ENCODE measurements at regions not wholly inside any gene's neighbourhood (a gene's known extent, or its start where the extent isn't known, plus 50 kb on each side); places are given as distances from the start of the nearest gene placed in this dataset.
"Not testable (repeated sequence)": the region's sequence is repeated elsewhere in the genome, so short reads cannot be mapped to it uniquely, and the experiment has no call there.

DNA sequence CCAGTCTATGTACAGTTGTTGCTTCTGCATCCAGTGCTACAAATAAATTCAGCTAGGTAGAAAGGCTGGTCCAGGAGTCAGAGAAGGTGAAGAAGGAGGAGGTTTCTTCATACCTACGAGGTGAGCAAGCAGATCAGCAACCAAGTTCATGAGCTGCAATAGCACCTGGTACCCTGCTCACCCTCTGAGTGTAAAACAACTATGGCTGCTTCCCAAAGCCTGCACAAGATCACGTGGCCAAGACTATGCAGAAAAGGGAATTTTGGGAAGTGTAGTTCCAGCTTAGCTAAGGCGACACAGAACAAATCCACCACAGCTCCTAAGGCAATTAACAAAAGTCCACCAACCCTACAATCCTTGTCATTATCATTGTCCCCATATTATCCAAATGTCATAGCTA lies 95.9 kb upstream of the AUTS2 start:
- DNase-seq (ENCODE audit: low spot score): no peak

DNA sequence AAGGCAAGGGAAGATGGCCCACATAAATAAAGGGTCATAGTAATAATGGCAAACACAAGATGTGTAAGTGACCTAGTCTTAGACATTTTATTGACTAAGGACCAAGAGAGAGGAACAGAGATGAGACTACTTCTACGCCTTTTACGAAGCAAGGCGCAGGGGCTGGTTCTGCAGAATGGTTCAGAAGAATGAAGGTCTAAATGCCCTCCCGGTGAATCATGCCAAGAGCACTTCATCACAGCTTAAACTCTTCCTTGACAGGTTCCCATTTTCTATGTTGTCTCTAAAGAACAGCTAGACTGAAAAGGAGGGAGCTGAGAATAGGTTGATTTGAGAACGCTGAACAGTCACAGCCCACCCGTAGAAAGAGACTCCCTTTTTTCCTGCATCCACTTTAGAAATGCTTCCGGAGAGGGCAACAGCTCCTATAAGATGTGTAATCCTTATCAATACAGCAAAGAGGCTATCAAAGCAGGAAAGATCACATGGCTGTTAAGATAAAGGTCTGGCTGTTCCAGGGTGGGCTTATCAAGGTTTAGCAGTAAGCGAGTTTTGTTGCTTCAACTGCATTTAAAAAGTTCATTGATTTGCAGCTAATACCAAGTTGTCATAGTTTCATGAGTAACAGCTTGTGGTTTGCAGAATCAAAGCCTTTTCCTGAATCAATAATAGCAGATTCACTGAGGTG lies 93.4 kb upstream of the AUTS2 start:
- no peak for DNase-seq (ENCODE audit: low spot score)

DNA sequence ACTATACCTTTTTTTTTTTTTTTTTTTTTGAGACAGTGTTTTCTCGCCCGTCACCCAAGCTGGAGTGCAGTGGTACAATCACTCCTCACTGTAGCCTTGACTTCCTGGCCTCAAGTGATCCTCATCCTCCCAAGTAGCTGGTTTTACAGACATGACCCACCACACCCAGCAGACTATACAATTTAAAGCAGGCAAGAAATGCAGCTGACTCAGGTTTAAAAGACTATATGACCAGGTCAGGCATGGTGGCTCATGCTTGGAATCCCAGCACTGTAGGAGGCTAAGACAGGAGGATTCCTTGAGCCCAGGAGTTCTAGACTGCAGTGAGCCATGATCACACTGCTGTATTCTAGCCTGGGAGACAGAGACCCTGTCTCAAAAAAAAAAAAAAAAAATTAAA lies 89.5 kb upstream of the AUTS2 start:
- DNase-seq (ENCODE audit: low spot score): no peak

DNA sequence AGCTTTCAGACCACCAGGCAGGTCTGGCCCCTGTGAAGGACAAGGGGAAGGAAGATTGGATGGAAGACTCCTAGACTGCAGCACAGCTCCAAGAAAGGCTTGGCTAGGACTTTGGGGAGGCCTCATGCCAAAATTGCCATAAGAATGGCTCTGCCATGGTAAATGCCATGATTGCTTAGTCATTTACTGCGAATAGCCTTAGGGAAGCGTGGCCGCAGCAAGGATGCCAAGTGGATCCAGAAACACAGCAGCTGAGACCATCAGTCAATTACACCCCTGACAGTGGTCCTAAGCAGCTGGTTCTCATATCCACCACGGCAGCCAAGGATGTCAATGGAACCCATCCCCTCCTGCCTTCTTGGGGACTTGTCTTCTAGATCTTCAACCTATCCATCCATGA lies 88.2 kb upstream of the AUTS2 start:
- no peak for DNase-seq (ENCODE audit: low spot score)

DNA sequence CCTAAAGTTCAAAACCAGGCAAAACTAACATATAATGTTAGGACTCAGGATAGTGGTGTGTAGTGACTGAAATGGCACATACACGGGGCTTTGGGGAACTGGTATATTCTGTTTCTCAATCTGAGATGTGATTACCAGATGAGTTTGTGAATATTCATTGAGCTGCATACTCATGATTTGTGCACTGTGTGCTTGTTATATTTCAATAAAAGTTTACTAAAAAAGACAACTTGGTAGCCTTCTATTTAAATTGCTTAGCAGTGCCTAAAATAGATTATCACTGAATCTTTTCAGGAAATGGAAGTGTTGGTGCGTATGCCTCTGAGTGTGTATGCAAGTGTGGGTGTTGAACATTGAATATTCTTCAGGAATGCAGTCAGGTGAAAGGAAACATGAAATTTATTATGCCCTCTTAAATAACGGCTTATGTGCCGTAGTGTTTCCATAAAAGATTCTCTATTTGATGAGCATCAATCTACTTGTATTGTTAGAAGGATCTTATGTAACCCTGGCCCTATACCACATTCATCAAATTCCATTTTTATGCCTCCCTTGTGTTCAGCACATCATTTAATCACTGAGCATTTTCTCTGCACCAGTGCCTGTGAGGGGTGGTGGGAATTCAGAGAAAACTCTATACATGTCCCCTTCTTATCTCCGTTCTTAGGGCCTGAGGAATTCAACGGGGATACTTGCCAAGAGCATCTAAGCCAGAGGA lies 82.6 kb upstream of the AUTS2 start:
- DNase-seq (ENCODE audit: low spot score): no peak

DNA sequence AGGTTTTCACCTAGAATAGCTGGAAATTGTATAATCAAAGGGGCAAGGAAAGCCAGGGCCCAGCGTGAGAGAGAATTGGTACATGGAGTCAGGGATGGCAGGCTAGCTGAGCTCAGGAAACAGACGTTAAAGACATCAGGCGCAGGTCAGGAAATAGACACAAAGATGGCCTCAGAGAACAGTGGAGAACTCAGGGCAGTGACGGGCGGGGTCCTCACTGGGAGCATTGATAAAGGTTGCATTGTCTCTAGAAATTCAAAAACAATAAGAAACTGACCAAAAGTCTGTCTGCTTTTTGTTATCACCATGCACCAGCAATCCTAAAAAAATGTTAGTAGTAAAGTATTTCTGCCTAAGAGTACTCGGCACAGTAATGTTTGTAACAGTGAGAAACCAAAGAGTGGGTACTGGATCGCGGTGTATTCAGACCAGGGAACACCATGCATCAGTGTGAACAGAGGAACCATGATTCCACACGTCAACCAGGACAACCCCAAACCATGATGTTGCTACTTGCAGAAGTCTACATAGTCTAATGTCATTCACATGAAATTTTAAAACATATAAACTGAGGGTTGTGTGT lies 81.9 kb upstream of the AUTS2 start:
- peak; percentile 12 for DNase-seq (ENCODE audit: low spot score)

DNA sequence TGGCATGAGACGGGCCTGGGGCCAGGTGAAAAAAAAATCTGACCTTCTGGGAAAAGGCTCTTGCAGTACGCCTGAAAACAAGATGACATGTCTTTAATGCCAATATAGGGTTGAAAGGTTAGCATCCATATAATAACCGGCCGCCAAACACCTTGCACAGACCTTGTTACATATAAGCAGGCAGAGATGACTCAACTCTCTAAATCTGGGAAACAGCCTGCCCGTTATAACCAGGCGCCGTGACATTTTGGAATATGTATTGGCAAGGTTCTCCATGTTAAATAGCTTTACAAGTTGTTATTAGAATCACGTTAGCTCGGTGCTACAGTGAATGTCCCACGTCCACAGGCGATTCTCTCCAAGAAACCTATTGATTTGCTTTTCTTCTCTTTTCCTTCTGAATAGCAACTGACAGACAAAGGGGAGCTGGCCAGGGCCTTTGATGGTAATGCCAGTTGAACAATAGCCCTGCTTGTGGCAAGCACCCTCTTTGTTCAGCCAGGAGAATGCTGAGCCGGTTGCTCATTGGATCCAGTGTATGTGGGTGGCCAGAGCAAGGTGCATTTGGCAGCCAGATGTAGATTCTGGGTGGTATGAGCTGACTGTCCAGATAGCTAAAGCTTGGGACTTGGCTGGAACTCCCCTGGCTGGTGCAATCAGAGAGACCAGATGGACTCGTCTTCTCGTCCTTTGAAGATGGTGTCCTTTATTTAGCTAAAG lies 80.1 kb upstream of the AUTS2 start:
- DNase-seq (ENCODE audit: low spot score): no peak

DNA sequence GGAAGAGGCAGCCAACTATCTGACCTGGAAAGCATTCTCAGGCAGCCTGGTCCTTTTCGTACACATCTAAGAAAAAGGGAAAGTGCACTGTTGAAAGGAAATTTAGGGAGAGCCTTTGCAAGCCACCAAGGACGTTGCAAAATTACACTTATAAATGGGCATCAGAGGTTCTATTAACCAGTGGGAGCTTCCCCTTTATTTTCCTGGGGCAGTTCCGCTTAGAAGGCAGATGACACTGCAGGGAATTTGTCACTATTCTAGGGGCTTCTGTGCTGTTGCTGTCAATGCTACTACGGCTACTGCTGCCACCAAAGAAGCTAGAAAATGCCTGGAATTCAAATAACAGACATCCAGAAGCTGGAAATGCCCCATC lies 79.6 kb upstream of the AUTS2 start:
- no peak for DNase-seq (ENCODE audit: low spot score)

DNA sequence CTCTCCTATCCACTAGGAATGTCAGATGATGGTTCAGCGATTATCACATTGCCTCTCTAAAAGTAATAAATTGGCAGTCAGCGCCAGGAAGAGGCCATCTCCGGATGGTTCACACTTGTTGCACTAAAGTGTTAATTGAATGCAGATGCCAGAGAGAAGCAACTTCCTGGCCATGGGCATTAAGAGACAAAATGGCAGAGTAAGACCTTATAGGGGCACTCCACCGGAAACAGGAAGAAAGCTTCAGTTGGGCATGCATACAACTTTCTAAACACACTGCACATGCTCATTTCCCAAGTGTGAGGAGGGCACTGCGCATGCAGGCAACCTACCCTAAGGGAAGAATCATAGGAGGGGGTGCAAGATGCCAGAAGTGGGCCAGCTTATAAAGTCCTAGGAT lies 71.7 kb upstream of the AUTS2 start:
- no peak for DNase-seq (ENCODE audit: low spot score)

DNA sequence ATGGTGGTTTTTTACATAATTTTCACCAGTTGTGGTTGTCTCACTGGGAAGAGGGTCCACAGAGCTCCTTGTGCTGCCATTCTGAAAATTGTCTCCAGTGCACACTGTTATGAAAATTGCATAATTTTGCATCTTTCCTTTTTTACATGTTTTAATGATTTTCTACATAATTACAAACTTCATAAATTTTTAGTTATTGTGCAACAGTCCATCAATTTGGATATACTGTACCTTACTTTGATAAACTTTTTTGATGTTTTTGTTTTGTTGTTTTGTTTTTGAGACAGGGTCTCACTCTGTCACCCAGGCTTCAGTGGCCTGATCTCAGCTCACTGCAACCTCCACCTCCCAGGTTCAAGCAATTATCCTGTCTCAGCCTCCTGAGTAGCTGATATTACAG lies 70.6 kb upstream of the AUTS2 start:
- no peak for DNase-seq (ENCODE audit: low spot score)

DNA sequence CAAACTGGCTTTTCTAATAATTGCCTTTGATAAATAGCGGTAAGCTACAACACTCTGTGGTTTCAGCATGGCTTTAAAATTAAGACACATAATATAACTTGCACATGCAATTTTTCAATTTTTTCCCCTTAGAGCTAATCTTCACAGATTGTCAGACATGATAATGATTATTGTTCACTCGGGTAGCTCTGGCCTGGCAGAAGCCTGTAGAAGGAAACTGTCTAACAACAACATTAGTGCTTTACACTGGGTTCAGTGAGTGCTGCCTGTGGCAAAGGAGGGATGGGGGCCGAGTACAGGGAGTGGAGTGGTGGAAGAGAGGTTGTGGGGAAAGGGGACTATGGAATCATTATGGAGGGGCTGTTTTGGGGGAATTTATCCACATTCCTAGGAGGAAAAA lies 67.2 kb upstream of the AUTS2 start:
- DNase-seq (ENCODE audit: low spot score): no peak

DNA sequence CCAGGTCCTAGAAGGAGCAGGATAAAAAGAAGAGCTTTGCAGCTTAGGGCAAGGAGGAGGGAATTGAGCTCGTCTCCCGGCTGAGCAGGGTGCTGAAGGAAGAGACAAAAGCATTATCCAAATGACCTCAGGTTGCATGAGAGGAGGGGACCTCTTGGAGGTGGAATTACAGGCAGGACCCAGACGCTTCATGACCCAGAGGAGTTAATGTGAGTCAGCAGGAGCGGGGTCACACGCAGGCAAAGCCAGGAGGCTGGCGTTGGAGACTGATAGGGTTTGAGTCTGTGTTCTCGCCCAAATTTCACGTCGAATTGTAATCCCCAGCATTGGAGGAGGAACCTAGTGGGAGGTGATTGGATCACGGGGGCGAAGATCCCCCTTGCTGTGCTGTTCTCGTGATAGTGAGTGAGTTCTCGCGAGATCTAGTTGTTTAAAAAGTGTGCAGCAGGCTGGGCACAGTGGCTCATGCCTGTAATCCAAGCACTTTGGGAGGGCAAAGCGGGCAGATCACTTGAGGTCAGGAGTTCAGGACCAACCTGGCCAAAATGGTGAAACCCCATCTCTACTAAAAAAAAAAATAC lies 63.7 kb upstream of the AUTS2 start:
- DNase-seq (ENCODE audit: low spot score): no peak

DNA sequence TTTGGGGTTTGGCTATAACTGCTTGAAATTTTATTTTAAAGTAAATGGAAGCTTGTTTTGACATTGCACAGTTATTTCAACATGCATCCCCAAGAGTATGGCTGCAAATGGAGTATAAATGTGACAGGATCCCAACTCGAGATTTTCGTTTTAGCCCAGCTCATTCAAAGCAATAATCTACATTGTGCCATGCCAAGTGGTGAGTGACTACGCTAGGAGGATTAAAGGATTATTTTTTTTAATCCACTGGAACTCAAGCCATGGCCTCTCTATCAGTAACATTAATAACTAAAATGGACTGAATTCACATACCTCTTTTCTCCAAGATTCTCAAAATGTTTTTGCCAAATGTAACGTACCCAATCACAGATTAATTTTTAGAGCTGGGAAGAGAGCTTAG lies 60.6 kb upstream of the AUTS2 start:
- DNase-seq (ENCODE audit: low spot score): no peak

DNA sequence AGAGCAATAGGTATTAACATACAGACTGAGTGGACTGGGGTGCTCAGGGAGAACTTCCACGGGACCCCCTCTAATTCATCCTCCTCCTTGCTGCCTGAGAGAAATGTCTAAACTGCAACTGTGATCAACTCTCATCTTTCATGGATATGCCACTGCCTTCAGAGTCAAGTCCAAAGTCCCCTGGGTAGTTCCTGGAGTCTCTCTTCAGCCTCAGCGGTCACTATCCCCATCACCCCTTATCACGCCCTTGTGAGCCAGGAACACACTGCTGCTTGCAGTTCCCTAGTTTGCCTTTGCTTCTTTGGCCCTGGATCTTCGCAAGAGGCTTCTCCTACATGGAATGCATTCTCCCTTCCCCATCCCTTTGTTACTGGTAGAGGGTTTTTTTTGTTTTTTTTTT lies 58.7 kb upstream of the AUTS2 start:
- no peak for DNase-seq (ENCODE audit: low spot score)

DNA sequence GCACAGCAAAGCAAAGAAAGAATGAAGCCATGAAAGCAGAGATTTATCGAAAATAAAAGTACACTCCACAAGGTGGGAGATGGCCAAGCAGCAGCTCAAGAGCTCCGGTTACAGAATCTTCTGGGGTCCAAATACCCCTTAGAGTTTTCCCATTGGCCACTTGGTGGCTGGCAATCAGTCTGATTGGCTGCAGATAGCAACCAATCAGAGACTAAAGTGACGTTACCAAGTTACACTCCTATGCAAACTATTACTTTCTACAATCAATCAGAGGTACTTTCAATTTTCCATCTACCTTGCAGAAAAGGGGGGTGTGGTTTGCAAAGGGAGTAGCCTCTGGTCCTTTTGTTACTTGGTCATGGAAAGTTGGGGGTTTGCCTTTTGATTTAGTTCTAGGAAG lies 58.0 kb upstream of the AUTS2 start:
- no peak for DNase-seq (ENCODE audit: low spot score)

DNA sequence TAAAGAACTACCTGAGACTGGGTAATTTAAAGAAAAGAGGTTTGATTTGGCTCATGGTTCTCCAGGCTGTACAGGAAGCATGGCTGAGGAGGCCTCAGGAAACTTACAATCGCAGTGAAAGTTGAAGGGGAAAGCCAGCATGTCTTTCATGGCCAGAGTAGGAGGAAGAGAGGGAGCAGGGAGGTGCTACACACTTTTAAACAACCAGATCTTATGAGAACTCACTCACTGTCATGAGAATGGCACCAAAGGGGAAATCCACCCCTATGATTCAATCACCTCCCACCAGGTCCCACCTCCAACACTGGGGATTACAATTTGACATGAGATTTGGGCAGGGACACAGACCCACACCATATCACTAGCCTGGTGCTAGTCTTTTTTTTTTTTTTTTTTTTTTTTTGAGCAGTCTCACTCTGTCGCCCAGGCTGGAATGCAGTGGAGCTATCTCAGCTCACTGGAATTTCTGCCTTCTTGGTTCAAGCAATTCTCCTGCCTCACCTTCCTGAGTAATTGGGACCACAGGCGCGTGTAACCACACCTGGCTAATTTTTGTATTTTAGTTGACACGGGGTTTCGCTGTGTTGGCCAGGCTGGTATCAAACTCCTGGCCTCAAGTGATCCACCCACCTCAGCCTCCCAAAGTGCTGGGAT lies 56.4 kb upstream of the AUTS2 start:
- not testable (repeated sequence) for DNase-seq (ENCODE audit: low spot score)

DNA sequence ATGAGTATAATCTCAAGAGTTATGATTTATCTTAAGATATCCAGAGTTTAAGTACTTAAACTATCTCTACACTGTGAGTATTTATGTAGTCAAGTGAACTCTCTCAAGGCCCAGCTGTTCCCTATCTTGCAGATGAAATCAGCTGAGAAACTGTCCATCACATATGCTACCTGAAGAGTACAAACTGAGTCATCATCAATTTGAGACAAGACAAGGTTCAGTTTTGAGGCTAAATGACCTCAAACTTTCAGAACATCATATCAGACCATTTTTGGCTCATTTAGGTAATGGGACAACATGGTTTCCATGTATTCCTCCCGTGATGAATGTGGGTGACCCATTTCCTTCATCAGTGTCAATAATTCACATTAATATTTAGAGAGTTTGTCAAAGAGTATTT lies 53.1 kb upstream of the AUTS2 start:
- DNase-seq (ENCODE audit: low spot score): no peak

All from left forelimb (tissue), 1 donor.